Activated B cell treated with CpG ODN at 0.5 μM for 24 hours (primary cell): ENCODE measurements at regions not wholly inside any gene's neighbourhood (a gene's known extent, or its start where the extent isn't known, plus 50 kb on each side); places are given as distances from the start of the nearest gene placed in this dataset.

Source experiments
- ATAC-seq: fragments of 200-7000 bp; cut with Tn5 transposase; one replicate; pipeline ENCODE4 v1.10.0; 2021; ENCODE audit warnings: low read depth, mild to moderate bottlenecking, moderate library complexity
- CTCF ChIA-PET: fragments of 350-600 bp; sonication (Branson Sonifier 250); formaldehyde crosslinking; loops from one replicate; lab custom pipeline; 2021; ENCODE audit warnings: antibody characterized with exemption; lab: Charles Lee
- POLR2A ChIA-PET: fragments of 350-600 bp; sonication (Branson Sonifier 250); formaldehyde crosslinking; loops from one replicate; lab custom pipeline; 2021; ENCODE audit warnings: antibody characterized with exemption; lab: Charles Lee
- DNase-seq: peaks from one replicate; pipeline ENCODE4 v3.0.0; 2022
- H3K27ac Mint-ChIP-seq: one replicate; pipeline ENCODE4 v1.8.0; 2020; ENCODE audit warnings: mixed read lengths
- H3K27me3 Mint-ChIP-seq: one replicate; pipeline ENCODE4 v1.8.0; 2021; ENCODE audit warnings: mixed read lengths
- H3K36me3 Mint-ChIP-seq: one replicate; pipeline ENCODE4 v1.8.0; 2021; ENCODE audit warnings: low read depth, mixed read lengths
- H3K4me1 Mint-ChIP-seq: one replicate; pipeline ENCODE4 v1.8.0; 2021; ENCODE audit warnings: mixed read lengths
- H3K4me3 Mint-ChIP-seq: one replicate; pipeline ENCODE4 v1.8.0; 2020; ENCODE audit warnings: mild to moderate bottlenecking, mixed read lengths
- H3K9me3 Mint-ChIP-seq: one replicate; pipeline ENCODE4 v1.8.0; 2020; ENCODE audit warnings: mixed read lengths
- intact Hi-C: fragments of 100-400 bp; cut with micrococcal nuclease; formaldehyde crosslinking; loops from one replicate; pipeline ENCODE4 v1.15.1; 2024
- TF ChIP-seq, protein P1 (sequence below): fragments of 200-600 bp; IDR thresholded peaks from one replicate; pipeline ENCODE4 v1.8.0; 2022; ENCODE audit warnings: antibody characterized with exemption, mild to moderate bottlenecking

DNA sequence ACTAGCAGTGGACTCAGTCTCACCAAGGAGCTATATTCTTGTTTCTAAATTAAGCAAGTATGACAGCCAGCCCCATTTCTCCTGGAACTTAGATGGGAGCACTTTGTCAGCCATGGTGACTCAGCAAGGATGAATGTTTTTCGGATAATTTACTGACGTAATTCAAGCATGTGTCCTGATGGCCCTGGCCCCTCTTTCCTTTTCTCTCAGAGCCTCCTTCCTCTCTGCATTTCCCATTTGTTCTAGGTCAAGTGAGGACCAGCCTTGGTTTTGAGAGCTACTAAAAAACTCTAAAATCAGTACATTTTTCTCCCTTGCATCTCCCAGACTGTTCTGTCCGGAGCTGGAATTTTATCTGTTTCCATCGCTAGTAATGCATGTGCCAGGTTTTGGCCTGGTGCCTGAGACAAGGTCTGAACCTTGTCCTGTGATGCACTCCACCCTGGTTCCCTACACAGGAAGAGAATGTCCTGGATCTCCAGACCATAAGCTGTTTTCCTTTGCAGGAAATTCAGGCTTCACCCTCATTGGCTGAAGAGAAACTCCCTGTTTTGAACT, 256.6 kb upstream of the ROPN1 start:
- no peaks in the 10 kb centered on the region for H3K9me3 Mint-ChIP-seq
- DNase-seq (no peak), ATAC-seq (no peak)
- H3K27ac Mint-ChIP-seq: no peak overlapping the region
- no peaks in the 10 kb centered on the region for H3K4me1 Mint-ChIP-seq
- CTCF ChIA-PET: no interaction called here
- H3K27me3 Mint-ChIP-seq: peaks cover 20% of the 10 kb centered on the region
- no peaks in the 10 kb centered on the region for H3K36me3 Mint-ChIP-seq
- TF ChIP-seq, protein P1, sequence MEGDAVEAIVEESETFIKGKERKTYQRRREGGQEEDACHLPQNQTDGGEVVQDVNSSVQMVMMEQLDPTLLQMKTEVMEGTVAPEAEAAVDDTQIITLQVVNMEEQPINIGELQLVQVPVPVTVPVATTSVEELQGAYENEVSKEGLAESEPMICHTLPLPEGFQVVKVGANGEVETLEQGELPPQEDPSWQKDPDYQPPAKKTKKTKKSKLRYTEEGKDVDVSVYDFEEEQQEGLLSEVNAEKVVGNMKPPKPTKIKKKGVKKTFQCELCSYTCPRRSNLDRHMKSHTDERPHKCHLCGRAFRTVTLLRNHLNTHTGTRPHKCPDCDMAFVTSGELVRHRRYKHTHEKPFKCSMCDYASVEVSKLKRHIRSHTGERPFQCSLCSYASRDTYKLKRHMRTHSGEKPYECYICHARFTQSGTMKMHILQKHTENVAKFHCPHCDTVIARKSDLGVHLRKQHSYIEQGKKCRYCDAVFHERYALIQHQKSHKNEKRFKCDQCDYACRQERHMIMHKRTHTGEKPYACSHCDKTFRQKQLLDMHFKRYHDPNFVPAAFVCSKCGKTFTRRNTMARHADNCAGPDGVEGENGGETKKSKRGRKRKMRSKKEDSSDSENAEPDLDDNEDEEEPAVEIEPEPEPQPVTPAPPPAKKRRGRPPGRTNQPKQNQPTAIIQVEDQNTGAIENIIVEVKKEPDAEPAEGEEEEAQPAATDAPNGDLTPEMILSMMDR: no peak
- intact Hi-C loops: loop anchor here (10.0 kb wide), 1 partner anchor 64 kb away; no protein-coding TSS in a partner anchor
- POLR2A ChIA-PET: no interaction called here
- H3K4me3 Mint-ChIP-seq: no peak overlapping the region

DNA sequence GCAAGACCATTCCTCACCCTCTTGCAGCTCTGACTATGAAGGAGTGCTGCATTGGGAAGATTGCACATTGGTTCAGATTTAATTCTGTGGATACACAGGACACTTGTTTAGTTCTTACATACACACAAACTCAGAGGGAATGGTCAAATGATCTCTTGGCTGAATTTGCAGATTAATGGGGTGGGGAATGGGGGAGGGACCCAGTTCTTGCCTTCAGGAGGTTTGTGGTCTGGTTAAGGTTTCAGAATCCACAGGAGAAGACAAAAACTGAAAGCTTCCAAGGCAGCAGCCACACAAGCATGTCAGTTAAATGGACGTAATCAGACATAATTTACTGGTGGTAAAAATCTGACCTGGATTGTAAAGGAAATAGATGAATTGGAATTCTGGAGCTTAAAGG, 257.1 kb upstream of the ROPN1 start:
- DNase-seq (no peak), ATAC-seq (no peak)
- Mint-ChIP-seq H3K27ac (no peak overlapping the region), H3K9me3 (no peaks in the 10 kb centered on the region), H3K4me3 (no peak overlapping the region), H3K36me3 (no peaks in the 10 kb centered on the region), H3K4me1 (no peaks in the 10 kb centered on the region), H3K27me3 (peaks cover 20% of the 10 kb centered on the region)
- intact Hi-C loops: loop anchor here (10.0 kb wide), 1 partner anchor 64 kb away; no protein-coding TSS in a partner anchor
- TF ChIP-seq, protein P1: no peak
- ChIA-PET CTCF (no interaction called here), POLR2A (no interaction called here)

DNA sequence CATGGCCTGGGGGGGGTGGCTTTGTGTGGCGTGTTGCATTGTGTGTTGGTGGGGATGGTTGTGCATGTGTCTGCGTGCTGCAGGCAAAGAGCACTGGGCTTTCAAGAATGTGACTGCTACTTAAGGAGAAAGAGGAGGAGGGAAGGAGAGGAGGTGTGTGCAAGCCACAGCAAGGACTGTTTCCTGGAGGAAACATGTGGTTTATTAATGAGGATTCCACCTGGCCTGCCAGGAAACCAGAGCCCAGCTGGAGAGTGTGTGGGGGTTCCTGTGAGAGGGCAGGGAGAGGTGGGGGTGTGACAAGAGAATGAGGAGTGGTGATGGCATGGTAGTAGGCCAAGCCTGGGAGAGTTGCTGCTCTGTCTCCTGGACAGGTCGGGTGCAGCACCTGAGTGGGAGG, 258.1 kb upstream of the ROPN1 start:
- ATAC-seq (no peak), DNase-seq (no peak)
- no peak overlapping the region for H3K27ac Mint-ChIP-seq
- H3K27me3 Mint-ChIP-seq: peaks cover 20% of the 10 kb centered on the region
- H3K9me3 Mint-ChIP-seq: no peaks in the 10 kb centered on the region
- CTCF ChIA-PET: no interaction called here
- H3K4me1 Mint-ChIP-seq: no peaks in the 10 kb centered on the region
- intact Hi-C loops: no loop called here
- TF ChIP-seq, protein P1: no peak
- no peaks in the 10 kb centered on the region for H3K36me3 Mint-ChIP-seq
- no peak overlapping the region for H3K4me3 Mint-ChIP-seq
- POLR2A ChIA-PET: no interaction called here

DNA sequence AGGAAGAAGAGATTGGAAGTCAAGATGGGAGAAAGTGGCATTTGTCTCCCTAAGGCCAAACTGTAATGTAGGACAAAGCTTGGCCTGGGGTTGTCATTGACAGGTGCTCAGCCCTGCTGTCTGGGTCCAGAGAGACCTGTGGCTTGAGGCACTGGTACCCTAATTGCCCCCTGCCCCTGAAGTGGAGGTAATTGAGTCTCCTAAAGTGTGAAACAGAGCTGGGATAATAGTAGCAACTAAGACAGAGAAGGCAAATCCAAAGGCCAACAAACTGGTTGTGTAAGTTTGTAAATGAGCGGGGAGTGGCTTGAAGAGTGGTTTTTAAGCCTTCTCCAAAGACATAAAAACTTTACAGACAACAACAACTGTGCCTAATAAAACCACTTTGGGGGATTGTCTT, 264.2 kb upstream of the ROPN1 start:
- no peak overlapping the region for H3K4me3 Mint-ChIP-seq
- TF ChIP-seq, protein P1: no peak
- no peaks in the 10 kb centered on the region for H3K36me3 Mint-ChIP-seq
- CTCF ChIA-PET: no interaction called here
- intact Hi-C loops: no loop called here
- H3K27ac Mint-ChIP-seq: no peak overlapping the region
- peaks cover 3% of the 10 kb centered on the region for H3K27me3 Mint-ChIP-seq
- POLR2A ChIA-PET: no interaction called here
- H3K9me3 Mint-ChIP-seq: no peaks in the 10 kb centered on the region
- ATAC-seq (no peak), DNase-seq (no peak)
- no peaks in the 10 kb centered on the region for H3K4me1 Mint-ChIP-seq

DNA sequence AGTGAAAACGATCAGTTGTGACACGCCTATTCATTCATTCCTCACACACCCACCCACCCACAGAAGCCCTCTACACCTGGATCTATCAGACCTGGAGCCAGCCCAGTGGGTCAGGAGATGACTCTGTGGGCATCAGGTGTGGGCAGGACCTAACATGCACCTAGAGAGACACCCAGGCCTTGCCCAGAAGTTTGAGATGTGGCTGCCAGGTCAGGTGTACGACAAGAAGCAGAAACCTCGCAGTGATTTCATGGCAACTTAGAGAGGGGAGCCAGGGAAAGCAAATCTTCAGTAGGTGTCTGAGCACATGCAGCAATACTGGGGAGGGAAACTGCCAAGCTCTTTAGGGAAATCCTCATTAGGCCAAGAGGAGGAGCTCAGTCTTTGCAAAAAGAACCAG, 264.7 kb upstream of the ROPN1 start:
- no peaks in the 10 kb centered on the region for H3K4me1 Mint-ChIP-seq
- ATAC-seq: no peak
- H3K36me3 Mint-ChIP-seq: no peaks in the 10 kb centered on the region
- TF ChIP-seq, protein P1: no peak
- peaks cover under 1% of the 10 kb centered on the region for H3K27me3 Mint-ChIP-seq
- no peak overlapping the region for H3K4me3 Mint-ChIP-seq
- intact Hi-C loops: no loop called here
- POLR2A ChIA-PET: no interaction called here
- no peak for DNase-seq
- no peak overlapping the region for H3K27ac Mint-ChIP-seq
- no peaks in the 10 kb centered on the region for H3K9me3 Mint-ChIP-seq
- CTCF ChIA-PET: no interaction called here
